ENCODE measurements at regions not wholly inside any gene's neighbourhood (a gene's known extent, or its start where the extent isn't known, plus 50 kb on each side); places are given as distances from the start of the nearest gene placed in this dataset.

DNA sequence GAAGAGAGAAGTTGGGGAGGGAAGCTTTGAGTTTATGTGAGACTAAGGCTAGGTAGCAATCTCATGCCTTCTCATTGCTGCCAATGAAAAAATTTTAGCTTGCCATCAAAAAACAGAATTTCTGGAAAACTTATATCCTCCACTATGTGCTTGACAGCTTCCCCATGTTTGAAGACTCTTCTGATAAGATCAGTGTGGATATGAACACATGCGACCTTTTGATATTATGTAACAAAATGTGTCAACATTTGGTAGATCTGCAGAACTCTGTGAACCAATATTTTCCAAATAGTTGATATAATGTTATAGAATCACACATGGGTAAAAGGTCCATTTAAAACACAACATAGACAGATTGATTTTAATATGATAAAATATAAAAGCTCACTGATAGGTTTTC, 380.9 kb upstream of the PROK2 start:
- no peak for TF ChIP-seq EZH2phosphoT487 (IDR thresholded peaks at IDR 0.05; ENCODE audit: low read depth, severe bottlenecking, unreplicated experiment)
- TF ChIP-seq, protein P1, sequence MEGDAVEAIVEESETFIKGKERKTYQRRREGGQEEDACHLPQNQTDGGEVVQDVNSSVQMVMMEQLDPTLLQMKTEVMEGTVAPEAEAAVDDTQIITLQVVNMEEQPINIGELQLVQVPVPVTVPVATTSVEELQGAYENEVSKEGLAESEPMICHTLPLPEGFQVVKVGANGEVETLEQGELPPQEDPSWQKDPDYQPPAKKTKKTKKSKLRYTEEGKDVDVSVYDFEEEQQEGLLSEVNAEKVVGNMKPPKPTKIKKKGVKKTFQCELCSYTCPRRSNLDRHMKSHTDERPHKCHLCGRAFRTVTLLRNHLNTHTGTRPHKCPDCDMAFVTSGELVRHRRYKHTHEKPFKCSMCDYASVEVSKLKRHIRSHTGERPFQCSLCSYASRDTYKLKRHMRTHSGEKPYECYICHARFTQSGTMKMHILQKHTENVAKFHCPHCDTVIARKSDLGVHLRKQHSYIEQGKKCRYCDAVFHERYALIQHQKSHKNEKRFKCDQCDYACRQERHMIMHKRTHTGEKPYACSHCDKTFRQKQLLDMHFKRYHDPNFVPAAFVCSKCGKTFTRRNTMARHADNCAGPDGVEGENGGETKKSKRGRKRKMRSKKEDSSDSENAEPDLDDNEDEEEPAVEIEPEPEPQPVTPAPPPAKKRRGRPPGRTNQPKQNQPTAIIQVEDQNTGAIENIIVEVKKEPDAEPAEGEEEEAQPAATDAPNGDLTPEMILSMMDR (IDR thresholded peaks at IDR 0.05; ENCODE audit: poor library complexity), result no peak

All from hepatocyte (in vitro differentiated cells).